Ishikawa (cell line): ENCODE measurements at regions not wholly inside any gene's neighbourhood (a gene's known extent, or its start where the extent isn't known, plus 50 kb on each side); places are given as distances from the start of the nearest gene placed in this dataset.

ENCODE experiments used
- CEBPB ChIP-seq: IDR thresholded peaks from 2 replicates; pipeline ENCODE4 v1.6.1; 2012
- CREB1 ChIP-seq: IDR thresholded peaks from 2 replicates; pipeline ENCODE4 v1.6.1; 2012; ENCODE audit warnings: low read depth
- EGR1 ChIP-seq: IDR thresholded peaks from 2 replicates; pipeline ENCODE4 v1.6.1; 2012
- EP300 ChIP-seq: IDR thresholded peaks from 2 replicates; pipeline ENCODE4 v1.6.1; 2012; ENCODE audit warnings: borderline replicate concordance
- FOXM1 ChIP-seq: IDR thresholded peaks from 2 replicates; pipeline ENCODE4 v1.6.1; 2012; ENCODE audit warnings: low read depth, borderline replicate concordance
- NFIC ChIP-seq: IDR thresholded peaks from 2 replicates; pipeline ENCODE4 v1.6.1; 2012
- RAD21 ChIP-seq: IDR thresholded peaks from 2 replicates; pipeline ENCODE4 v1.6.1; 2012; ENCODE audit warnings: low read depth
- TAF1 ChIP-seq: IDR thresholded peaks from 2 replicates; pipeline ENCODE4 v1.6.1; 2012; ENCODE audit warnings: low read depth, mild to moderate bottlenecking
- TCF12 ChIP-seq: IDR thresholded peaks from 2 replicates; pipeline ENCODE4 v1.6.1; 2012; ENCODE audit warnings: low read depth
- TEAD4 ChIP-seq: IDR thresholded peaks from 2 replicates; pipeline ENCODE4 v1.6.1; 2012
- YY1 ChIP-seq: IDR thresholded peaks from 2 replicates; pipeline ENCODE4 v1.6.1; 2012; ENCODE audit warnings: low read depth
- ZBTB7A ChIP-seq: IDR thresholded peaks from 2 replicates; pipeline ENCODE4 v1.6.1; 2012; ENCODE audit warnings: low read depth
- TF ChIP-seq, protein P1 (sequence below): IDR thresholded peaks from 2 replicates; pipeline ENCODE4 v1.6.1; 2012
- TF ChIP-seq, protein P2 (sequence below): IDR thresholded peaks from 2 replicates; pipeline ENCODE4 v1.6.1; 2012
- TF ChIP-seq, protein P3 (sequence below): IDR thresholded peaks from 2 replicates; pipeline ENCODE4 v1.6.1; 2012; ENCODE audit warnings: low read depth, mild to moderate bottlenecking

DNA sequence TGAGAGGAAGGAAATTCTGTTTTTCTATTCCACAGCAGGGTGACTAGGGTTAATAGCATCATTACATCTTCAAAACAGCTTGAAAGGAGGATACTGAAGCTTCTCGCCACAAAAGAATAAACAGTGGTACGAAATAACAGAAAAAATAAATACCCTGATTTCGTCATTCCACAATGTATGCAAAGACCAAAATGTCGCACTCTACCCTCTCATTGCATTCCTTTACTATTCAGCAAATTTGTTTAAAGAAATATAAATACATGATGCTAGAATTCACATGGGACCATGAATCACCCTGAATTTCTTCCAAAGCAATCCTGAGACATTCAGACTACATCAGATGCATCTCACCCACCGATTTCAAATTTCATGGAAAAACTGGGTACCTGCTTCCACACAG lies 112.3 kb upstream of the TOP3B start:
- TF ChIP-seq, protein P1, sequence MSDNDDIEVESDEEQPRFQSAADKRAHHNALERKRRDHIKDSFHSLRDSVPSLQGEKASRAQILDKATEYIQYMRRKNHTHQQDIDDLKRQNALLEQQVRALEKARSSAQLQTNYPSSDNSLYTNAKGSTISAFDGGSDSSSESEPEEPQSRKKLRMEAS, result no peak
- no peak for TF ChIP-seq RAD21
- no peak for TF ChIP-seq EGR1
- TF ChIP-seq FOXM1, result no peak
- no peak for TF ChIP-seq EP300
- no peak for TF ChIP-seq TAF1
- no peak for TF ChIP-seq CEBPB
- no peak for TF ChIP-seq CREB1
- TF ChIP-seq, protein P2, sequence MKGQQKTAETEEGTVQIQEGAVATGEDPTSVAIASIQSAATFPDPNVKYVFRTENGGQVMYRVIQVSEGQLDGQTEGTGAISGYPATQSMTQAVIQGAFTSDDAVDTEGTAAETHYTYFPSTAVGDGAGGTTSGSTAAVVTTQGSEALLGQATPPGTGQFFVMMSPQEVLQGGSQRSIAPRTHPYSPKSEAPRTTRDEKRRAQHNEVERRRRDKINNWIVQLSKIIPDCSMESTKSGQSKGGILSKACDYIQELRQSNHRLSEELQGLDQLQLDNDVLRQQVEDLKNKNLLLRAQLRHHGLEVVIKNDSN, result no peak
- no peak for TF ChIP-seq TCF12
- TF ChIP-seq, protein P3, sequence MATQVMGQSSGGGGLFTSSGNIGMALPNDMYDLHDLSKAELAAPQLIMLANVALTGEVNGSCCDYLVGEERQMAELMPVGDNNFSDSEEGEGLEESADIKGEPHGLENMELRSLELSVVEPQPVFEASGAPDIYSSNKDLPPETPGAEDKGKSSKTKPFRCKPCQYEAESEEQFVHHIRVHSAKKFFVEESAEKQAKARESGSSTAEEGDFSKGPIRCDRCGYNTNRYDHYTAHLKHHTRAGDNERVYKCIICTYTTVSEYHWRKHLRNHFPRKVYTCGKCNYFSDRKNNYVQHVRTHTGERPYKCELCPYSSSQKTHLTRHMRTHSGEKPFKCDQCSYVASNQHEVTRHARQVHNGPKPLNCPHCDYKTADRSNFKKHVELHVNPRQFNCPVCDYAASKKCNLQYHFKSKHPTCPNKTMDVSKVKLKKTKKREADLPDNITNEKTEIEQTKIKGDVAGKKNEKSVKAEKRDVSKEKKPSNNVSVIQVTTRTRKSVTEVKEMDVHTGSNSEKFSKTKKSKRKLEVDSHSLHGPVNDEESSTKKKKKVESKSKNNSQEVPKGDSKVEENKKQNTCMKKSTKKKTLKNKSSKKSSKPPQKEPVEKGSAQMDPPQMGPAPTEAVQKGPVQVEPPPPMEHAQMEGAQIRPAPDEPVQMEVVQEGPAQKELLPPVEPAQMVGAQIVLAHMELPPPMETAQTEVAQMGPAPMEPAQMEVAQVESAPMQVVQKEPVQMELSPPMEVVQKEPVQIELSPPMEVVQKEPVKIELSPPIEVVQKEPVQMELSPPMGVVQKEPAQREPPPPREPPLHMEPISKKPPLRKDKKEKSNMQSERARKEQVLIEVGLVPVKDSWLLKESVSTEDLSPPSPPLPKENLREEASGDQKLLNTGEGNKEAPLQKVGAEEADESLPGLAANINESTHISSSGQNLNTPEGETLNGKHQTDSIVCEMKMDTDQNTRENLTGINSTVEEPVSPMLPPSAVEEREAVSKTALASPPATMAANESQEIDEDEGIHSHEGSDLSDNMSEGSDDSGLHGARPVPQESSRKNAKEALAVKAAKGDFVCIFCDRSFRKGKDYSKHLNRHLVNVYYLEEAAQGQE, result no peak
- TF ChIP-seq TEAD4, result no peak
- TF ChIP-seq YY1, result no peak
- TF ChIP-seq NFIC, result no peak

DNA sequence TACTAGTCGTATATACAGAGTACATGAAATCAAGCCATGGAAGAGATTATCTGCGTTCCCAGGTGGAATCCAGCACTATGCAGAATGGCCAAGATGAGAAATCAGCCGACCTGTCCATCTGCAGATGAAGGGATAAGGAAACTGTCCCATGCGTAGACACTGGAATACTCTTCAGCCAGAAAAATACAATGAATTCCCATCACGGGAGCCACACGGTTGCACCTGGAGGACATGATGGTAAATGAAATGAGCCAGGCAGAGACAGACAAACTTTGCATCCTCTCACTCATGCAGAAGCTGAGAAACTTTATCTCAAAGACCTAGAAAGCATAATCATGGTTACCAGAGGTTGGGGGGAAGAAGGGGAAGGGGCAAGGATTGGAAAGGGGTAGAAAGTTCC lies 111.9 kb upstream of the TOP3B start:
- TF ChIP-seq, protein P1, result no peak
- no peak for TF ChIP-seq YY1
- no peak for TF ChIP-seq TAF1
- no peak for TF ChIP-seq ZBTB7A
- TF ChIP-seq EP300, result no peak
- TF ChIP-seq TCF12, result no peak
- TF ChIP-seq, protein P3, result no peak
- TF ChIP-seq, protein P2, result no peak
- no peak for TF ChIP-seq FOXM1
- TF ChIP-seq CEBPB, result no peak
- no peak for TF ChIP-seq NFIC
- no peak for TF ChIP-seq EGR1
- no peak for TF ChIP-seq TEAD4
- TF ChIP-seq RAD21, result no peak

DNA sequence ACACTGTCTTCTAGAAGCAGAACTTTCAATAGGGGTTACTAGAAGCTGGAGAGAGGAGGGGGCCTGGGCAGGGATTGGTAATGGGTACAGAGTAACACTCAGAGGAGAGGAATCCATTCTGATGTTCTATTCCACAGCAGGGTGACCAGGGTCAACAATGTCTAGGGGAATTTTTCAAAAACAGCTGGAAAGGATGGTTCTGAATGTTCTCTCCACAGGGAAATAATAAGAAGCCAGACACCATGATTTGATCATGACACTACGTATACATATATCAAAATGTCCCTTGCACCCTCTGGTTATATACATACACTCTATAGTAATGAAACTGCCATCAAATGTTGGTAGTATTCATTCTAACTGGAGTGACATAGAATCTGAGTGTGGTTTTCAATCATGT lies 111.2 kb upstream of the TOP3B start:
- TF ChIP-seq TEAD4 (no peak), FOXM1 (no peak), NFIC (no peak), EGR1 (no peak), CREB1 (no peak), TAF1 (no peak), YY1 (no peak)
- TF ChIP-seq, protein P1, result no peak
- TF ChIP-seq, protein P3, result no peak

DNA sequence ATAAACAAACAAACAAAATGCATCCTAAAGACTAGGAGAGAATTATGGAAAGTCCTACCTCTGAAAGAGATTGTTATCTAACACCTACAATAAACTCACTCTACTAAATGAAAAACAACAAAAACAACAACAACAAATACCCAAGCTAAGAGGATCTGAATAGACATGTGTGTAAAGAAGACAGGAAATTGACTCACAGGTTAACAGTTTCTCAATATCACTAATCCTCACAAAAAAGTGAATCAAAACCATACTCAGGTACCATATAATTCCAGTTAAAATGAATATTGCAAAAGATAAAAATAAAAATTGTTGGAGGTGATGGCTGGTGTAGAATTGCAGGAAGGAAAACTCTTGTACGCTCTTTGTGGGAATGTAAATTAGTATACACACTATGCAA lies 110.4 kb upstream of the TOP3B start:
- TF ChIP-seq TCF12 (no peak), CEBPB (no peak), ZBTB7A (no peak), EP300 (no peak), RAD21 (no peak), NFIC (no peak), FOXM1 (no peak), CREB1 (no peak), TAF1 (no peak)
- TF ChIP-seq, protein P2, result no peak
- TF ChIP-seq, protein P1, result no peak
- TF ChIP-seq, protein P3, result no peak
